ENCODE measurements at regions not wholly inside any gene's neighbourhood (a gene's known extent, or its start where the extent isn't known, plus 50 kb on each side); places are given as distances from the start of the nearest gene placed in this dataset.

GRCh38 chr2:19021100-19021476, 337.3 kb downstream of the OSR1 start (continued):
- TF ChIP-seq, protein P1, sequence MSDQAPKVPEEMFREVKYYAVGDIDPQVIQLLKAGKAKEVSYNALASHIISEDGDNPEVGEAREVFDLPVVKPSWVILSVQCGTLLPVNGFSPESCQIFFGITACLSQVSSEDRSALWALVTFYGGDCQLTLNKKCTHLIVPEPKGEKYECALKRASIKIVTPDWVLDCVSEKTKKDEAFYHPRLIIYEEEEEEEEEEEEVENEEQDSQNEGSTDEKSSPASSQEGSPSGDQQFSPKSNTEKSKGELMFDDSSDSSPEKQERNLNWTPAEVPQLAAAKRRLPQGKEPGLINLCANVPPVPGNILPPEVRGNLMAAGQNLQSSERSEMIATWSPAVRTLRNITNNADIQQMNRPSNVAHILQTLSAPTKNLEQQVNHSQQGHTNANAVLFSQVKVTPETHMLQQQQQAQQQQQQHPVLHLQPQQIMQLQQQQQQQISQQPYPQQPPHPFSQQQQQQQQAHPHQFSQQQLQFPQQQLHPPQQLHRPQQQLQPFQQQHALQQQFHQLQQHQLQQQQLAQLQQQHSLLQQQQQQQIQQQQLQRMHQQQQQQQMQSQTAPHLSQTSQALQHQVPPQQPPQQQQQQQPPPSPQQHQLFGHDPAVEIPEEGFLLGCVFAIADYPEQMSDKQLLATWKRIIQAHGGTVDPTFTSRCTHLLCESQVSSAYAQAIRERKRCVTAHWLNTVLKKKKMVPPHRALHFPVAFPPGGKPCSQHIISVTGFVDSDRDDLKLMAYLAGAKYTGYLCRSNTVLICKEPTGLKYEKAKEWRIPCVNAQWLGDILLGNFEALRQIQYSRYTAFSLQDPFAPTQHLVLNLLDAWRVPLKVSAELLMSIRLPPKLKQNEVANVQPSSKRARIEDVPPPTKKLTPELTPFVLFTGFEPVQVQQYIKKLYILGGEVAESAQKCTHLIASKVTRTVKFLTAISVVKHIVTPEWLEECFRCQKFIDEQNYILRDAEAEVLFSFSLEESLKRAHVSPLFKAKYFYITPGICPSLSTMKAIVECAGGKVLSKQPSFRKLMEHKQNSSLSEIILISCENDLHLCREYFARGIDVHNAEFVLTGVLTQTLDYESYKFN (CRISPR knock-in tag; conservative IDR thresholded peaks at IDR 0.05) = peak; percentile 44
- TF ChIP-seq POGZ (CRISPR knock-in tag; IDR thresholded peaks at IDR 0.05) (no peak), ZNF646 (CRISPR knock-in tag; IDR thresholded peaks at IDR 0.05) (no peak), SNAPC5 (CRISPR knock-in tag; IDR thresholded peaks at IDR 0.05; ENCODE audit: borderline replicate concordance) (no peak), ZNF460 (CRISPR knock-in tag; IDR thresholded peaks at IDR 0.05; ENCODE audit: borderline replicate concordance) (no peak), YY1 (IDR thresholded peaks at IDR 0.05; ENCODE audit: insufficient read depth, insufficient replicate concordance, low read depth, low read length) (no peak), TEAD3 (CRISPR knock-in tag; optimal IDR thresholded peaks at IDR 0.05; ENCODE audit: borderline replicate concordance) (peak; percentile 55), KDM1A (CRISPR knock-in tag; IDR thresholded peaks at IDR 0.05) (no peak), PATZ1 (CRISPR knock-in tag; IDR thresholded peaks at IDR 0.05) (0 out of 2 replicates have a peak, but pooled peaks have one; percentile 32), SOX5 (CRISPR knock-in tag; IDR thresholded peaks at IDR 0.05; ENCODE audit: borderline replicate concordance) (0 out of 2 replicates have a peak, but pooled peaks have one; percentile 33), ZNF644 (CRISPR knock-in tag; IDR thresholded peaks at IDR 0.05; ENCODE audit: low read depth) (peak; percentile 31; the same call in 1 of the 2 replicates), PCBP1 (IDR thresholded peaks at IDR 0.05; ENCODE audit: borderline replicate concordance, low read depth, low read length) (no peak), CBX2 (IDR thresholded peaks at IDR 0.05; ENCODE audit: low read depth, low read length) (no peak), CBX2 (CRISPR knock-in tag; IDR thresholded peaks at IDR 0.05; ENCODE audit: low read depth) (no peak), IRF2 (CRISPR knock-in tag; IDR thresholded peaks at IDR 0.05) (no peak)
- TF ChIP-seq, protein P2, sequence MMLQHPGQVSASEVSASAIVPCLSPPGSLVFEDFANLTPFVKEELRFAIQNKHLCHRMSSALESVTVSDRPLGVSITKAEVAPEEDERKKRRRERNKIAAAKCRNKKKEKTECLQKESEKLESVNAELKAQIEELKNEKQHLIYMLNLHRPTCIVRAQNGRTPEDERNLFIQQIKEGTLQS (CRISPR knock-in tag; IDR thresholded peaks at IDR 0.05) = peak; percentile 15; the same call in 1 of the 2 replicates
